DMS114 treated with DMSO at 0.1 percent for 48 hours (cell line): ENCODE measurements at regions not wholly inside any gene's neighbourhood (a gene's known extent, or its start where the extent isn't known, plus 50 kb on each side); places are given as distances from the start of the nearest gene placed in this dataset.
"Not testable (repeated sequence)": the region's sequence is repeated elsewhere in the genome, so short reads cannot be mapped to it uniquely, and the experiment has no call there.

Source experiments
- DNase-seq: peaks from one replicate; lab custom pipeline; 2025; ENCODE audit not compliant: unreplicated experiment; lab: John Stamatoyannopoulos, UW

DNA sequence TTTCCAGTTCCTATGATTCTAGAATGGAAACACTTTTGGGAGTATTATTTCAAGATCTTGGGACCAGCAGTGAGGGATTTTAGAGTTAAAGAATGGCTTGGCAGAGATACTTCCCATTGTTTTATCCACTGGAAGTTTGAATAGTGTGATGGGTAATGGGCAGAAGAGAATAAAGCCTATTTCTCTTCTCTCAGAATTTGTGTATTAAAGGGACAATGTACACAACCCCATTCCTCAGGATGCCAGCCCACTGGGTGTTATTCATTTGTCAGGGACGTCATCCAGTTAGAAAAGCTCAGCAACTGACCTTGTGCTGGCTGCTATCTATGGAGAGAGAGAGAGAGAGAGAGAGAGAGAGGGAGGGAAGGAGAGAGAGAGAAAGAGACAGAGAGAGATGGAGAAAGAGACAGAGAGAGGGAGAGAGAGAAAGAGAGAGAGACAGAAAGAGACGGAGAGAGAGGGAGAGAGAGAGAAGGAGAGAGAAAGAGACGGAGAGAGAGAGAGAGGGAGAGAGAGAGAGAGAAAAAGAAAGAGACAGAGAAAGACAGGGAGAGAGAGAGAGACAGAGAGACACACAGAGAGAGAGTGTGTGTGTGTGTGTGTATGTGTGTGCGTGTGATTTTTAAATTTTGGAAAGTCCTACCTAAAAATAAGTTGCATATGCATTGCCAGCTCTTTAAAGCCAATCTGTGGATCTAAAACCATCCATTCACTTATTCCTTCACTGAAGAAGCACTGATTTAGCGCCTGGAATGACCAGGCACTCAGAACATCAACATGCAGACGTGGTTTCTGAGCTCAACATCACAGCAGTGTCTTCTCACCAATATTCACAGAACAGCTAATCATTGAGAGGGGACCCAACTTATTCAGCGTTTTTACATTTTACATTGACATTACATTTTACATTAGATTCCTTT, 388.8 kb downstream of the THBS2 start:
- DNase-seq: no peak

DNA sequence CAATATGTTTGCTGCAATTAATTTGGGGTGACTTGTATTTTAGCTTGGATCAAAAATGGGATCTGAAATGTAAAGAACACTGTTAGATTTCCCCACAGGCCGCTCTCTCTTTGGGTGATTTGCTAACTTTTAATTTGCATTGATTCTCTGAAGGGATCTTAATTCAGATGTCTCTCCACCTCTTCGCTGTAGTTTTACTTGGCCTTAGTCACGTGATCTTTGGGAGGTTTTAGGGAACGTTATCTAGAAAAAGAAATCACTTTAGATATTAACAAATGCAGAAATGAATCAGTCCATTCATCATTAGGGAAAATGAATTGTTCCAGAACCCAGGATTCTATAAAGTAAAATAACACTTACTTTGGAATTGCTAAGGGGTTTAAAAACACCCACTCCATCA, 390.2 kb downstream of the THBS2 start:
- DNase-seq: no peak

DNA sequence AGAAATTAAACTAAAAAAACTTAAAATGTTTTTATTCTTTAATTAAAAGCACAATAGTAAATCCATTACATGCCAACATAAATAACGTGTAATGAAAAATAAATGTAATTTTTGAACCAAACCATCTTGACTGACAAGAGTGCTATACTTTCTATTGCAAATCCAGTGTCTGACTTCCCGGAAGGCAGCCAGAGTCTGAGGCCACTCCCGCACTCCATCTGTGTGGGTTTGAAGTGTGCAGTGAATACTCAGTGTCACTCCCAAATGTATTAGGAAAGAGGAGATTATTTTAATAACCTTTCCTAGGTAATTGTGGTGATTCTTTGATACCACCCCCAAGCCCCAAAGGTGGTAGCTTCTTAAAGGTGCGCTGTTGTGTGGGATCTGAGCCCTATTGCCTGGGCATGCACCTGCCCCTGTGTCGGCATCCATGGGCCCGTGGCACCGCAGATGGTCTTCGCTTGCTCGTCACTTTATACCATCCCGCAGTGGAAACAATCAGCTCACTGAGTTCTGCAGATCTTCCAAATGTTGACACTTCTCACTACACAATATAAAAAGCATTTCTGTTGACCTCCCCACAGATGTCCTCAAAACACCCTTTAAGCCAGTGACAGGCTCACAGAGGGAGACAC, 391.2 kb downstream of the THBS2 start:
- no peak for DNase-seq

DNA sequence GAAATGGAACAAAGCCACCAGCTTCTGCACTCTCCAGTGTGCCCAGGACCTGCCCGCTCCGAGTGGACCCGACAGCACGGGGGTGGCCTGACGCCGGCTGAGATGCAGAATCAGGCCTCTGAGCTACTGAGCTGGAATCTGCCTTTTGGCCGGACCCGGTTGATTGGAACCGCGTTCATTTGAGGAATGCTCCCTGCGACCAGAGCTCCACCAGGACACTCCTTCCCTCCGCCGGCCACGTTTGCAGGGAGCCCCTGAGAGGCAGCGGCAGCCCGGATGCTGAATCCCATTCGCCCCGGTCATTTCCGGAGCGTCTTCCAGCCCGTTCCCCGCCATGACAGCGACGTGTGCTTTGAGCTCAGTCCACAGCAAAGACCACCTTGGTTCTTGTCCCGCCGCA, 392.7 kb downstream of the THBS2 start:
- no peak for DNase-seq

DNA sequence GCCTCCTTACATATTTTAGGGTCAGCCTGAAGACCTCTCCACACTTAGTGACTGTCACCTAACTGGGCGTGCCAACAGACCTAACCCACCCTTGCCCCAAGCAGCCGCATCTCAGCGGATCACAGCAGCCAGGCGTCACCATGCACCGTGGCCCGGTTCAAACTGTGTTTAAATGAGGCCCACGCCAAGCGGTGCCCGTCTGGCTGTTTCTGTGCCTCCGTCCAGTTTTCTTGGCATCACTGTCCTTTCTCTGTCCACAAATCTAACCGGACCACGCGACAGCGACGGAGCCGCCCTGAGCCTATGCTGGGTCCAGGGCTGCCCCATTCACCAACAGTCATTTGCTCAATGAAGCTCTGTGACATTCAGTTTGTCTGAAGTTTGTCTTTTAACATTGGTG, 393.3 kb downstream of the THBS2 start:
- no peak for DNase-seq

DNA sequence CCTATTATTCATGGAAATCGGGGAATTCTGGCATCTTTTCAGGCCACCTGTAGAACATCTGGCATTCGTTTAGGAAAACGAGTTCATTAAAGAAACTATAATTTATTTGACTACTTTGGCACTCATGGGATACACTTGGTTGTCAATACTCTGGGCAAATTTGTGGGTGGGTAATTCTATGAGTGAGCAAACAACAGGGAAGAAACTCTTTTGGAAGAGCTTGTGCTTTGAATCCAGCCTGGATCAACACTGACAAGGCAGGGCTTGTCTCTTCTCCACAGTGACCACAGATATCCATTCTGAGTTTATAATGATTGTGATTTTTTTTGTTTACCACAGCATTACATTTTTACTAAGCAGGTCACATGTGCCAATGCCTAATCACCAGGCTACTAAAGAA, 394.7 kb downstream of the THBS2 start:
- no peak for DNase-seq

DNA sequence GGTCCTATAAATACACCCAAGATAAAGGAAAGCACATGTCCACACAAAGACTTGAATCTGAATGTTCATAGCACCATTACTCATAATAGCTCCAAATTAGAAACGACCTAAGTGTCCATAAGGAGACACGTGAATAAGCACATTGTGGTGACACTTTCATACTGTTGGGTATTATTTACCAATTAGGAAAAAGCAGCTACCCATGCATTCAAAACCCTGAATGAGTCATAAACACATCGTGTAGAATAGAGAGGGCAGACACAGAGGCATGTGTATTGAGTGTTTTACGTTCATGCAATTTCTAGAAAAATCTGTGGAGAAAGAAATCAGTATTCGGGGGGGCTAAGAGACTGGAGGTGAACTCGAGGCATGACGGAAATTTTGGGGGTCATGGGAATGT, 396.7 kb downstream of the THBS2 start:
- DNase-seq: no peak

DNA sequence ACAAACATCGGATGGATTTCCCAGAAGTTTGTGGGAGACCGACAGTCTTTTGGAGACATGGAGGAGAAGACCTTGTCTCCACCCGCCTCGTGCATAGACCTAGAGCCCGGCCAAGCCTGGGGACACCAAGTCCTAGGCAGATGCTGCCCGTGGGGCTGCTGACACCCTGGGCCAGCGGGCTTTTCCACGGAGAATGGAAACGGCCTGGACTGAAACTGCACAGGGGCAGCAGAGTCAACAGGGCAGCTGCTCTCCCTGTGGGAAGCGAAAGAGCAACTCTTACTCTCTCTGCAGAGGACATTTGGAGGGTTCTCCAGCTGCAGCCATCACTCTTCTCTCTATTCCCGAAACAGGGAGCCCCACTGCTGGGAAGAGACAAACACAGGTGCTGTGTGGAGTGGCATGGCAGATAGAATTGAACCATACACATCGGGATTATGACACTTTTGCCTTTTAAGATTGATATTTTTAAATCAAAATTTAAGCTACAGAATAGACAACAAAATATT, 401.2 kb downstream of the THBS2 start:
- no peak for DNase-seq

DNA sequence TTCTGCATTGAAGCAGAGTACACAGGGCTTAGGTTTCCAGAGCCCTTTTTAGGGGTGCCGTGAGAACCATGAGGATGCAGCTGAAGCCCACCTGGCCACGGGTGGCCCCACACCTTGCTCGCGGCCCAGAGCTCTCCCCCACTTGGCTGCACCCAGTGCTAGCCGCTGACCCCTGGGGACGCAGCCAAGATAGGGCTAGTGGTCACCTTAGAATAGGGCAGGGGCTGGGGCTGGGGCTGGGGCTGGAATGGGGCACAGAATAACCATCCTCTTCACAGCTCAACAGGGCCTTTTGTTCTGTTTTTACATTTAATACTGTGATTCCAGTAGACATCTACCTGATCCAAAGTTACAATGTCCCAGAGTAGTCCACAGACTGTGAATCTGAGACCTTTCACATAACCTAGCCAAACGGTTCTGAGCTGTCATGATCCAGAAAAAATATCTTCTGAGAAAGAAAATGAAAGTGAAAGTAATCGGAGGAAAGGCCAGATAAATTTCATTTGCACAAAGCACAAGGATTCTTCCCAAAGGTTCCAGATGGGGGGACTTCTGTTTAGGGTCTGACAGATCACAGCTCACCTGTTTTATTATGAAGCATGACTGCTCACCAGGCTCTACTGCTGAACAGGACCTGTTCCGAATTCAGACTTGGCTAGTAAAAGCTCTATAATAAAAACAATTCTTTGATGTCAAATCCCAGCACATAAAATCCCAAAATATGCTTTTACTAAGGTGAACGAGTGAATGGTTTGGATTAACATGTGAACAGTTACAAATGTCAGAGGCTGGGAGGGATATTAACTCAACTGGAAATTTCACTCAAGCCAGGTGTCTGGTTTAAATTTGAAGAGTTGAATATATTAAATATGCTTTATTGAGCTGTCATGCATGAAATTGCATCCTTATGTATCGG, 401.9 kb downstream of the THBS2 start:
- no peak for DNase-seq

DNA sequence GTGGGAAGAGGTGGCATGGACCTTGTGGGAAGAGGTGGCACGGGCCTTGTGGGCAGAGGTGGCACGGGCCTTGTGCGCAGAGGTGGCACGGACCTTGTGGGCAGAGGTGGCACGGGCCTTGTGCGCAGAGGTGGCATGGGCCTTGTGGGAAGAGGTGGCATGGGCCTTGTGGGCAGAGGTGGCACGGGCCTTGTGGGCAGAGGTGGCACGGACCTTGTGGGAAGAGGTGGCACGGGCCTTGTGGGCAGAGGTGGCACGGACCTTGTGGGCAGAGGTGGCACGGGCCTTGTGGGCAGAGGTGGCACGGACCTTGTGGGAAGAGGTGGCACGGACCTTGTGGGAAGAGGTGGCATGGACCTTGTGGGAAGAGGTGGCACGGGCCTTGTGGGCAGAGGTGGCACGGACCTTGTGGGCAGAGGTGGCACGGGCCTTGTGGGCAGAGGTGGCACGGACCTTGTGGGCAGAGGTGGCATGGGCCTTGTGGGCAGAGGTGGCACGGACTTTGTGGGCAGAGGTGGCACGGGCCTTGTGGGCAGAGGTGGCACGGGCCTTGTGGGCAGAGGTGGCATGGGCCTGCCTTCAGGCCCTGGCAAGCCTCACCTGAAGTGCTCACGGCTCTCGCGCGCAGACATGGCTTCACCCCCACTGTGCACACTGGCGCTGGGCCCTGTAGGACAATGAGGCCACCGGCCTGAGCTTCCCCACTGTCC, 403.5 kb downstream of the THBS2 start:
- not testable (repeated sequence) for DNase-seq

DNA sequence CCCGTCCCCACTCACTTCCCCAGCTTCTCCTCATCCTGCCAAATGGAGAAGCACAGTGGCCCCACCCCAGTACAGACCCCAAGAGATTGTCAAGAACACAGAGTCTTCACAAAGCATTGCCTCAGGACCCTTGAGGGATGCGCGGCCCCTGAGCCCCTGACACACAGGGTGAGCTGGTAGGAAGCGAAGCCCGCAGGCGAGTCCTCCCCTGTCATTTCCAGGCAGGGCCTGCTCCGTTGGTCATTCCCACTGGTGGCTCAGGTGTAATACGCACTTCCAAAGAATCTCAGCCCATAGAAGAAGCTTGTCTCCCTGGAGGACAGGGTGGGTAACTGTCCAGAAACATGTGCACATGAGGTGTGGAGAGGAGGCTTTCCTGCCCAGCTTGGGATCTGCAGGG, 404.2 kb downstream of the THBS2 start:
- no peak for DNase-seq

DNA sequence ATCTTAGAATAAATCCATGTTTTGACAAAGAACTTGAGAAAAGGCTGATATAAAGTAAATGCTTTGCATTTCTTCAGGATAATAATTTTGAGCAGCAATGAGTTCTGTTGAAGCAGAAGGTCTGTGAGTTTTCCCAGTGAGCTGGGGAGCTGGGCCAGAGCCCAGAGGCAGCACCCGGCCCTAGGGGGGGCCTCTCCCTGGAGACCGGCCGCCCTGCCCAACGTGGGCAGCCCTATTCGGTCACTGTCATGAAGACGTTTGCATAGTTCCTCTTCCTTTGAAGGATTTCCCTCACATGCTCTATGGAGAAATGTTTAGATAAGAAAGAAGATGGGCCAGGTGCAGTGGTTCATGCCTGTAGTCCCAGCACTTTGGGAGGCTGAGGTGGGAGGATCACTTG, 404.8 kb downstream of the THBS2 start:
- no peak for DNase-seq

DNA sequence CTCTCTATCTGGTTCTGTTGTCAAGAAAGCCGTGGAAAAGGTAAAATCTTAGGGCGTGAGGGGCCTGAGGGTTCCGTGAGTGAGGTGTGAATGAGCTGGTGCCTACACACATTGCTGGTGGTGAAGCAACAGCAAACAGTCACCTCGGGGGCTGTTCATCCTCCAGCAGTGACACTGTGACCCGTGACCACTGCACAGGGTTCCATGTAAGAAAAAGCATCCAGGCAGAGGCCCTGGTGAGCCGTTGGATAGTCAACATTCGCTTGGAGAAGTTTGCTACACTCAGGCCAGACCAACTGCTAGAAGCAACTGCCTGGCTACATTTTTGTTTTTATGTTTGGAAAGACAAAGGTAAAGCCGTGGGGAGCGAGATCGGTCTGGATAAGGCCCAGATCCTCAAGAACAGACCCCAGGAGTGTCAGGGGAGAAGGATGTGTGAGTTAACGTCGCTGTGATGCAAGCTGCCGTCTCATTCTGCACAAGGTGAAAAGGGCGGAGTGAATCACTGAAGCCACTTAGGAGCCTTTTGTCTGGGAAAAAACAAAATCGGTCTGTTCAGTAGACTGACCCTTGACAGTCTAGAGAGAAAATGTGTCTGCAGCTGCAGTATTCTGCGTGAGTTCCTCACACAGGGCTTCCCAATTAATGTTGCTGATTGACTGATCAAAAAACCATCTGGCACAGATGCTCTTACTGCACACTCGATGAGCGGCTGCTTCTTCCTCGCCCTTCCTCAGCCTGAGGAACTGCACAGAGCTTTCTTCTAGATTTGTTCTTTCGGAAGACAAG, 404.0 kb downstream of the SMOC2 start:
- no peak for DNase-seq

DNA sequence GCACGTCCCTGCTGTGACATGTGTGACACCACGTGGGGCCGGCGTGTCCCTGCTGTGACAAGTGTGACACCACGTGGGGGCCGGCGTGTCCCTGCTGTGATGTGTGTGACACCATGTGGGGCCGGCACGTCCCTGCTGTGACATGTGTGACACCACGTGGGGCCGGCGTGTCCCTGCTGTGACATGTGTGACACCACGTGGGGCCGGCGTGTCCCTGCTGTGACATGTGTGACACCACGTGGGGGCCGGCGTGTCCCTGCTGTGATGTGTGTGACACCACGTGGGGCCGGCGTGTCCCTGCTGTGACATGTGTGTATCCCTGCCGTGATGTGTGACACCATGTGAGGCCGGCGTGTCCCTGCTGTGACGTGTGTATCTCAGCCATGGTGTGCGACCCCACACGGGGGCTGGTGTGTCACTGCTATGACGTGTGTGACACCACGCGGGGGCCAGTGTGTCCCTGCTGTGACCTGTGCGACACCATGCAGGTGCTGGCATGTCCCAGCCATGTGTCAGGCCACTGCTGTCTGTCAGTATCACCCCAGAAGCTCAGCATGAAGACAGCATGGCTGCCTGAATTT, 401.7 kb downstream of the SMOC2 start:
- DNase-seq: not testable (repeated sequence)

DNA sequence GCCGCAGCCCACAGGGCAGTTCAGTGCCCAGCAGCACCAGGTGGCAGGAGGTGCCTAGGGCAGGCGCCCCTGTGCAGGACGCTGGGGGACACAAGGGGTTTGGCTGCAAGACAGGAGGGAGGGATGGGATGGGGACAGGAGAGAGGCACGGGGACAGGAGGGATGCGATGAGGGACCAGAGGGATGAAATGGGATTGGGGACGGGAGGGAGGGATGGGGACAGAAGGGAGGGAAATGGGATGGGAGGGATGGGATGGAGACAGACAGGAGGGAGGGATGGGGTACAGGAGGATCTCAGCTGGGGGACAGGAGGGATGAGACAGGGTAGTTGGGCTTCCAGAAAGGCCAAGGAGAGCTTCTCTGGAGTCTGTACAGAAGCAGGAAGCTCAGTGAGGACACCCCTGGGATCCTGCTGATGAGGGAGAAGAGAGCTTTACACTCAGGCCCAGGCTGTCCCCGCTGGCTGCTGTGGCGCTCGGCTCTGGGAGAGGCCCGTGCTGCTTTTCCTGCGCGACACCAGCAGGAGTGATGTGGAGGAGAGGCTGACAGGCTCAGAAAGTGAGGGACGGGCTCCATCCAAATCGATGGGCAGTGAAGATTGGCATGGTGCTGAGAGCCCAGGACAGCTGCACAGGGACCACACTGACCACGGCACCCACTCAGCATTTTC, 400.8 kb downstream of the SMOC2 start:
- no peak for DNase-seq

DNA sequence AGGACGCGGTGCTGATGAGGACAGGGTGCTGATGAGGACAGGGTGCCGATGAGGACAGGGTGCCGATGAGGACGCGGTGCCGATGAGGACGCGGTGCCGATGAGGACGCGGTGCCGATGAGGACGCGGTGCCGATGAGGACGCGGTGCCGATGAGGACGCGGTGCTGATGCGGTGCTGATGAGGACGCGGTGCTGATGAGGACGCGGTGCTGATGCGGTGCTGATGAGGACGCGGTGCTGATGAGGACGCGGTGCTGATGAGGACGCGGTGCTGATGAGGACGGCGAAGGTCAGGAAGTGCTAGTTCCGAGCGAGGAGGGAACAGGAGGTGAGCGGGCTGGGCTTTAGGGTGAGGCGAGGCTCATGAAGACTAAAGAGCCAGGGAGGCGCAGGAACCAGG, 399.9 kb downstream of the SMOC2 start:
- DNase-seq: not testable (repeated sequence)

DNA sequence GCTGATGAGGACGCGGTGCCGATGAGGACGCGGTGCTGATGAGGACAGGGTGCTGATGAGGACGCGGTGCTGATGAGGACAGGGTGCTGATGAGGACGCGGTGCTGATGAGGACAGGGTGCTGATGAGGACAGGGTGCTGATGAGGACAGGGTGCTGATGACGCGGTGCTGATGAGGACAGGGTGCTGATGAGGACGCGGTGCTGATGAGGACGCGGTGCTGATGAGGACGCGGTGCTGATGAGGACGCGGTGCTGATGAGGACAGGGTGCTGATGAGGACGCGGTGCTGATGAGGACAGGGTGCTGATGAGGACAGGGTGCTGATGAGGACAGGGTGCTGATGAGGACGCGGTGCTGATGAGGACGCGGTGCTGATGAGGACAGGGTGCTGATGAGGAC, 399.3 kb downstream of the SMOC2 start:
- DNase-seq: not testable (repeated sequence)

DNA sequence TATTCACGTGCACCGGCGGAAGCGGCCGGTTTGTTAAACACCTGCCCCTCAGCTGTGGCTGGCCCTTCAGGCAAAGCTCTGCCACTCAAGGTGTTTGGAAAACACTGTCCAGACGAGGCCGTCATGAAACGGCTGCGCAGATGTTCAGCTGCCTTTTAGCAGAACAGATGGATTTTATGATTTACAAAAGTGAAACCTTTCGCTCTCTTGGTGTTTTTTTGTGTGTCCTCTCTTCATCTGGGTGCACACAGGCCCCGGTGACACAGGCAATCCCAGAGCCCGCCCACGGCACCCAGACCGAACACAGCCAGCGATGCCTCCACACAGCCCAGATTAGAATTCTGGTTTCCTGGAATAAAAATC, 397.0 kb downstream of the SMOC2 start:
- no peak for DNase-seq
